ENCODE measurements at regions not wholly inside any gene's neighbourhood (a gene's known extent, or its start where the extent isn't known, plus 50 kb on each side); places are given as distances from the start of the nearest gene placed in this dataset.

- H3K9me3 ChIP-seq (ENCODE audit: insufficient read depth in 2 of 2, low read depth in 1 of 2, low read length in 1 of 2) = no peaks in the 10 kb centered on the region
- 92% methylated on average over 3 of the region's 3 CpGs; no CpG with 5 or more reads in 1 of the 2 experiments for WGBS, 2 experiments (ENCODE audit: extremely low coverage in 1 of 2, insufficient coverage in 1 of 2, insufficient read length in 1 of 2, insufficient replicate concordance in 2 of 2, low coverage in 1 of 2, low lambda C conversion rate in 2 of 2, missing lambda C conversion rate in 1 of 2)
- TF ChIP-seq CHD1 (IDR thresholded peaks at IDR 0.05; ENCODE audit: low read depth, low read length) (no peak), SIX5 (IDR thresholded peaks at IDR 0.05; ENCODE audit: low read depth, low read length) (no peak), TBP (IDR thresholded peaks at IDR 0.05; ENCODE audit: low read depth, low read length) (no peak), YY1 (IDR thresholded peaks at IDR 0.05; ENCODE audit: low read depth, low read length) (no peak), POLR2A (IDR thresholded peaks at IDR 0.05; ENCODE audit: control extremely low read depth in 1 of 2, low read depth in 2 of 2, low read length in 2 of 2) (no peak), RFX5 (IDR thresholded peaks at IDR 0.05; ENCODE audit: borderline replicate concordance, low read depth, low read length) (no peak), BACH1 (IDR thresholded peaks at IDR 0.05; ENCODE audit: low read length) (no peak), MAX (IDR thresholded peaks at IDR 0.05) (no peak), FOSL1 (IDR thresholded peaks at IDR 0.05; ENCODE audit: insufficient read depth, low read depth, low read length) (no peak), ASH2L (IDR thresholded peaks at IDR 0.05; ENCODE audit: low read length) (no peak), JUND (IDR thresholded peaks at IDR 0.05; ENCODE audit: low read length) (no peak), SUZ12 (IDR thresholded peaks at IDR 0.05; ENCODE audit: low read length) (no peak), HDAC6 (IDR thresholded peaks at IDR 0.05; ENCODE audit: low read depth, low read length) (no peak)
- TF ChIP-seq, protein P1, sequence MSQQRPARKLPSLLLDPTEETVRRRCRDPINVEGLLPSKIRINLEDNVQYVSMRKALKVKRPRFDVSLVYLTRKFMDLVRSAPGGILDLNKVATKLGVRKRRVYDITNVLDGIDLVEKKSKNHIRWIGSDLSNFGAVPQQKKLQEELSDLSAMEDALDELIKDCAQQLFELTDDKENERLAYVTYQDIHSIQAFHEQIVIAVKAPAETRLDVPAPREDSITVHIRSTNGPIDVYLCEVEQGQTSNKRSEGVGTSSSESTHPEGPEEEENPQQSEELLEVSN (IDR thresholded peaks at IDR 0.05) = no peak
- TF ChIP-seq, protein P2, sequence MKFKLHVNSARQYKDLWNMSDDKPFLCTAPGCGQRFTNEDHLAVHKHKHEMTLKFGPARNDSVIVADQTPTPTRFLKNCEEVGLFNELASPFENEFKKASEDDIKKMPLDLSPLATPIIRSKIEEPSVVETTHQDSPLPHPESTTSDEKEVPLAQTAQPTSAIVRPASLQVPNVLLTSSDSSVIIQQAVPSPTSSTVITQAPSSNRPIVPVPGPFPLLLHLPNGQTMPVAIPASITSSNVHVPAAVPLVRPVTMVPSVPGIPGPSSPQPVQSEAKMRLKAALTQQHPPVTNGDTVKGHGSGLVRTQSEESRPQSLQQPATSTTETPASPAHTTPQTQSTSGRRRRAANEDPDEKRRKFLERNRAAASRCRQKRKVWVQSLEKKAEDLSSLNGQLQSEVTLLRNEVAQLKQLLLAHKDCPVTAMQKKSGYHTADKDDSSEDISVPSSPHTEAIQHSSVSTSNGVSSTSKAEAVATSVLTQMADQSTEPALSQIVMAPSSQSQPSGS (IDR thresholded peaks at IDR 0.05; ENCODE audit: low read length) = no peak
Observed at GRCh38 chr6:120627612-120628011, 706.7 kb downstream of the TBC1D32 start.

More at GRCh38 chr6:120627612-120628011, 706.7 kb downstream of the TBC1D32 start:
- H3K9ac ChIP-seq (replicated peaks in 1 of 4; ENCODE audit: extremely low read depth in 1 of 4, low read depth in 3 of 4, low read length in 3 of 4) = no peak overlapping the region
- H3K4me1 ChIP-seq (replicated peaks in 1 of 4; ENCODE audit: control insufficient read depth in 3 of 4, insufficient read depth in 4 of 4, low read length in 3 of 4) = no peaks in the 10 kb centered on the region
- CTCF ChIA-PET (ENCODE audit: partially characterized antibody) = no interaction called here
- no peak for DNase-seq (ENCODE audit: low read depth in 1 of 2, low spot score in 2 of 2)
- no peak overlapping the region for H3K4me3 ChIP-seq (ENCODE audit: extremely low read depth in 1 of 4, insufficient read depth in 2 of 4, low read depth in 3 of 4, low read length in 4 of 4)
- no peak overlapping the region for H2BK20ac ChIP-seq (ENCODE audit: low read length)
- no peaks in the 10 kb centered on the region for H3K27me3 ChIP-seq (replicated peaks in 1 of 4; ENCODE audit: control insufficient read depth in 3 of 4, extremely low read depth in 1 of 4, insufficient read depth in 3 of 4, low read length in 3 of 4)
- no peak overlapping the region for H3K18ac ChIP-seq (ENCODE audit: extremely low read depth, low read length)
- H3K36me3 ChIP-seq (ENCODE audit: control insufficient read depth in 2 of 4, insufficient read depth in 4 of 4, low read length in 3 of 4) = no peaks in the 10 kb centered on the region
- H2BK15ac ChIP-seq (ENCODE audit: low read length) = no peak overlapping the region
- H4K20me1 ChIP-seq (replicated peaks in 1 of 2; ENCODE audit: control insufficient read depth in 1 of 2, insufficient read depth in 2 of 2, low read length in 2 of 2) = no peaks in the 10 kb centered on the region
- no peak overlapping the region for H2AK5ac ChIP-seq (ENCODE audit: low read depth, low read length)
- H4K8ac ChIP-seq (ENCODE audit: extremely low read depth, insufficient read depth, low read length) = no peak overlapping the region
- FAIRE-seq = no peak
- no peak overlapping the region for H3K56ac ChIP-seq (replicated peaks; ENCODE audit: insufficient read length, low read depth, low read length)
- no peak overlapping the region for H2AFZ ChIP-seq (ENCODE audit: low read length)
- no peak overlapping the region for H2BK120ac ChIP-seq (replicated peaks; ENCODE audit: low read depth, low read length)
- H3K23me2 ChIP-seq (ENCODE audit: low read depth, low read length) = no peaks in the 10 kb centered on the region
- H4K5ac ChIP-seq (ENCODE audit: insufficient read length, low read depth, low read length) = no peak overlapping the region
- H2BK12ac ChIP-seq (ENCODE audit: low read depth, low read length) = no peak overlapping the region
- H2BK5ac ChIP-seq (ENCODE audit: low read depth, low read length) = no peak overlapping the region
- no peak overlapping the region for H3K27ac ChIP-seq (ENCODE audit: low read depth, low read length)
- no peak overlapping the region for H4K91ac ChIP-seq (replicated peaks; ENCODE audit: insufficient read length, low read length)
- no peak overlapping the region for H3K4me2 ChIP-seq (ENCODE audit: insufficient read depth in 1 of 2, low read depth in 2 of 2, low read length in 2 of 2)
- no peaks in the 10 kb centered on the region for H3K79me2 ChIP-seq (ENCODE audit: control insufficient read depth in 1 of 2, insufficient read depth in 2 of 2, low read length in 2 of 2)
- no peak overlapping the region for H3K23ac ChIP-seq (ENCODE audit: insufficient read length)
- H3K14ac ChIP-seq (ENCODE audit: insufficient read length) = no peak overlapping the region
- H3K4ac ChIP-seq (replicated peaks; ENCODE audit: insufficient read length, low read depth, low read length) = no peak overlapping the region
- H3K79me1 ChIP-seq (ENCODE audit: low read depth, low read length) = no peaks in the 10 kb centered on the region
- POLR2A ChIA-PET (ENCODE audit: partially characterized antibody) = no interaction called here
